DMS79 (cell line): ENCODE measurements at regions not wholly inside any gene's neighbourhood (a gene's known extent, or its start where the extent isn't known, plus 50 kb on each side); places are given as distances from the start of the nearest gene placed in this dataset.

Experiments
- DNase-seq: peaks from one replicate; lab custom pipeline; 2025; lab: John Stamatoyannopoulos, UW

DNA sequence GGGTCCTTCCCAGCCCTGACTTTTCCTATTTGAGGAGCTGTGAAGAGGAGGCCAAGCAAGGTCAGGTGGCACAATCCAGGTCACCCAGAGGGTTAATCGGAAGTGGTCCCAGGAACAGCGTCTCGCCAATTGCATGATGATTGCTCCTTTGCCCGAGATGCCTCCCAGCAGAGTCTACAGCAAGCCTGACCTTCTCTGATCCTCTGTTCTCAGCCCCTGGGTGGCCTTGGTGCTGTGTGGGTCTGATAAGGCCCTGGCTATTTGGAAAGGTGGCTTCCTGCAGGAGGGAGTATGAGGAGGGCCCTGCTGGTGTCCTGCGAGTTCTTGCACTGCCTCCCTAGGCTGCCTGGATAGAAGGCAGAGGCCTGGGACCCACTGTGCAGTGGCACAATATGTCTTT lies 116.2 kb downstream of the FOXD2 start:
- DNase-seq = no peak

DNA sequence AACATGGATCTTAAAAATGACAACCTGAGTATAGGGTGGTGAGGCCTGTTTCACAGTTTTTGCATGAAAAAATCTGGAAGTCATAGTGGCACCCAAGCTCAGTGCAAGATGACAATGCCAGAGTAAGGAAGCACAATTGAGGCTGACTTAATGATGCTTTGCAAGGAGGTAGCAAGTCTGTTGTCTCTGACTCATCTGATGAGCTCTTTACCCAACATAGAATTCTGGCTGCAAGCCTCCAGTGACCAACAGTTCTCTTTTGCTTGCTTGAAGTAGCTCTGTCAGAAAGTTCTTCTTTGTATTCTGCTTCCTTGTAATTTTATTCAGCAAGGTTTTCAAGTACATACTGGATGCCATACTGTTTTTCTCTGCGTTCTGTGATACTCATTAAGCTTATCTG lies 117.1 kb downstream of the FOXD2 start:
- no peak for DNase-seq

DNA sequence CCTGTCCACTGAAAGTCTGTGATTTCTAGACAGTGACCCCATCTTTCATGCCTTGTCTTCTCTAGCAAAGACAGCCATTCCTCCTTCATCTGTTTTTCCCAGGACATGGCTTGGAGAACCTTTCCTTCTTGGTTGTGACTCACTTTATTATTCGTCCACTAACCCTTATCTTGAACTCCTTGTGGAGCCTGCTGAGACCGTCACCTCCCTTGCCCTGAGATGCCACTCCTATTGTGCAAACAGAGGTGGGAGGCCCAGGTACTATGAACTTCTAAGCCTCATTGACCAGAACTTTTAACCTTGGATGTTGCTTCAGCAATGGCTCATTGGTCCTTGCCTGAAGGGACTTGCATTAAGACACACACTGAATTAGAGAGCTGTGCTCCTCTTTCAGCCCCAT lies 117.5 kb downstream of the FOXD2 start:
- no peak for DNase-seq

DNA sequence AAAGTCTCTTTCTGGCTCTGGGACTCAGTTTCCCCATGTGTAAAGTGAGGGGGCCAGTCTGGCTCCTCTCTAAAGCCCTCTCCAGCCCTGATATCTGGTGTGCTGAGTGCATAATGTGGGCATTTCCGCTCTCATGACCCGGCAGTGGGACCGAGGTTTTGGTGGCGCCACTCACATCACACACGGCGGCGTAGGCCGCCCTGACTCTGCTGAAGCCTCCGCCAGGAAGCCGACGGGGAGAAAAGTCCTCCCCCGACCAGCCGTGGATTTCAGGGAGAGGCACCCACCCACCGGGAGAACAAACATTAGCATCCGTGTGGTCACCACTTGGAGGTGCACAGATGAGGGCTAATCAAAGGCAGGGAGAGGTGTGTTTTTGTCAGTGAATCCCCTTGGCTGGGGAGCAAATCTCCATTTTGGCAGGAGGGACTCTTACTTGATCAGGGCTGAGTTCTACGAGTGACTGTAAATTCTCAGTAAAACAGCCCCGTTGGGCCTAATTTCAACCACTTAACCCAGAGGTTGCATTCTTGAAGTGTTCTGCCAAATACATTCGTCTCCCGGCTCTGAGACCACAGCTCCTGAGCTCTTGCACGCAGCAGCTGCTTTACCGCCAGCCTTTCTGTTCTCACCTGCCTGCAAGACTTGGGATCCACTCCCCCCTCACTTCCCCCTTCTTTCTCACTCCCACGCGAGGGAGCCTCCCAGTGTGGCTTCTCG lies 118.2 kb downstream of the FOXD2 start:
- DNase-seq = peak; percentile 24

DNA sequence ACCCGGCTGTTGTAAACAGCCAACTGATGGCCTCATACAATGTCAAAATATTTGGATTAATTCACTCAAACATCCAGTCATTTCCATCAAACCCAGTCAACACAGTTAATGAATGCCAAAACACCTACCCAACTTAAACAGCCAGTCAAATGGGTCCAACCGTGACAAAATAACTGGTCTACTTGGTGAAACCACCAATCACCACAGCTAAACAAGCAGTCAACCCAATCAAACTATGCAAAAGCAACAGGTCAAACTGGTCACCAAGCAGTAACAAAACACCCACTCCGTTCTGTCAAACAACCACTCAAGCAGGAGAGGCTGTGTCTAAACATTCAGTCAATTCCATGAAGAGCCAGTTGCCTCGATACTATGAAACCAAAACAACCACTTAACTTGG lies 119.2 kb downstream of the FOXD2 start:
- DNase-seq = peak; percentile 10

DNA sequence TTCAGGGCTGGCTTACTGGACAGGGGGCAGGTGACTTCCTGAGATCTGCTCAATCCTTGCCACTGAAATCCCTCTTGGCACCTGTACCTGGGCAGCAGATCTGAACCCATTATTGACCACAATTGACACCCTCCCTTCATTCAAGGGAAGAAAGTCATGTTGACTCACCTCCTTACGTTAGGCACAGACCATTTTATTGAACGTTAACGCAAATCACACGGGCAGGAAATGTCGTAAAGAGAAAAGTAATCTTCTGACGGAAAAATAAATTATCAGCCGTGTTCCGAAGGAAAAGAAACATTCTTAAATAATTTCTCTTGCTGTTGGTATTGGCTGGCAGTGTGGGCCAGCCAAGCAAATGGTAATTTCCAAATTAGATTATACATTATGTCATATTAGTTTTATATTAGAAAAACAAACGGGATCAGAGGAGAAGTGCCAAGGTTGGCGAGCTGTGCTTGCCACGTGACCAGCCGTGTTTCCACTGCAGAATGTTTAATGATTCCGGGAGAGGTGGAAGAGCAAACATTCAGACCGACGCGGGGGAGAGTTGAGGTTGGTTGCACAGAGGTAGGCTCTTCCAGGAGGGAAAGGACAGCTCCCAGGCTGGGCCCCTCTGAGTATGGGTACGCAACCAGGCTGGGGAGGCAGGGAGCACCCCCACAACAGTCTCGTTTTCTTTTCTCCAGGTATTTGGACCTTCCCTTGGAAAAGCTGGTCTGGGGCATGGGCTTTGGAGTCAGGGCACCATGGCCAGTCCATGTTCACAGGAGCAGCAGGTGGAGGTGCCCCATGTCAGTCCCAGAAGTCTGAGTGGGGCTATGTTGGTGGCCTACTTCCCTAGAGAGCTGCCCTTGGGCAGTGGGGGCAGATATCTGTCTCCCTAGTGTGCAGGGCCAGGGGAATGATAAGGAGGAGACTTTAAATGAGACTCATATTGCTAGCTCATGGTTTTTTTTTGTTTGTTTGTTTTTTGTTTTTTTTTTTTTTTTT lies 121.1 kb downstream of the FOXD2 start:
- DNase-seq = peak; percentile 45

DNA sequence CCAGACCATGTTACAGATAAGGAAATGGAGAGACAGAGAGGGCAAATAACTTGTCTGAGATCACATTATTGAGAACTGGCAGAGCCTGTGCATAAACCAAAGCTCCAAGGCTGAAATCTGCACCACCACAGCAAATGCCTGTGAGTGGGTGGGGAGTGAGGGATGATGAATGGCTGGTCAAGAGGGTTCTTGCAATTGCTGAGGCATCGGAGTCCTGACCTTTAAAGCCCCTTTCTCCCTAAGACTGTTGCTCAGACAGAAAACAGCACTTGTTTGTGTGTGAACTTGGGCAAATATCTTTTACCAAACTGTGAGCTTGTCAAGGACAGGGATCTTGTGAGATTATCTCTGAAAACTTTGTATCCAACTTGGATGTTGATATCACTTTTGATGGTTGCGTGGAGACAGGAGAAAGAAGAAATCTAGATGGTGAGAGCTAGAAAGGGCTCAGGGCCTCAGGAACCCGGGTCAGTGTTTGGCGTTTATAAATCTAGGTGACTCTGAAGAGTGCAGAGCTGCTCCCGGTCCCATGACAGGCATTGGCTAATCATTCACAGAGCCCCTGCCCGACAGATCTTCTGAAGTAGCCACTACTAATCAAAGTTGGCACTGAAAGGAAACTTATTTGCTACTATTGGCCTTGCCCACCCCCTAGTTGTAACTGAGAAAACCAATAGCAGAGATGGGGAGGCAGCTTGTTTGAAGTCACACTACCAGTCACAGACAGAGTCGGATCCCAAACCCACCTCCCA lies 122.3 kb downstream of the FOXD2 start:
- no peak for DNase-seq

DNA sequence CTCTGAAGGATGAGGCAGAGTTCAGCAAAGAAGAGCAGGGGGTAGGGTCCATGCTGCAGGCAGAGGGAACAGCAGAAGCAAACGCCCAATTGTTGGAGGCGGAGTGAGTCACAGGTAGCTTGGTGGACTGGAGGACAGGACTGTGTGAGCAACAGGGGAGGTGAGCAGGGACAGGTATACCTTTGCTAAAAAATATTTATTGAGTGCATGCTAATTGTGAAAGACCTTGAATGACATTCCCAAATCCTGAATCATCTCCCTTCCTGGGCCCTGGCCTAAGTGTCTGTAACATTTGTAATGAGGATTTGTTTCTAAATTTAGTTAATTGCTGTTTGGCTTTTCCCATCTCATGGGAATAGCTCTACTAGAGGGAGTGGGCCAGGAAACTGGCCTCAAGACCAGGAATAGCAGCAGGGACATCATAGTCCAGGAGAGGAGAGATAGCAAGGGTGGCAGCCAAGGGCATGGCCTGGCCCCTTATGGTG lies 123.7 kb downstream of the FOXD2 start:
- DNase-seq = no peak

DNA sequence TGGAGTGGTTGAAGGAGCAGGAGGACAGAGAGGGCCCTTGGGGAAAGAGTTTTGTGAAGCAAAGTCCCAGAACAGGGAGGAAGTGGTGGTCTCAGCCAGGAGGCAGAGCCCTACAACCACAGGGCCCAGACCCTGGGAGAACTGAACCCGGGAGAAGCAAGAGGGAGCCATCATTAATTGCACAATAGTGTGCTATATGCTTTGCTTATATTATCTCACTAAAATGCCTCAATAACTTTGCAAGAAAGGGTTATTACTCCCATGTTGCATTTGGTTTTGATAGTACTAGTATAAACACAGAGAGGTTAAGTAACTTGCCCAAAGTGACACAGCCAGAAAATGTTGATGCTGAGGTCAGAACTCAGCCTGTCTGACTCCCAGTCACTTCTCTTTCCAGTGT lies 124.3 kb downstream of the FOXD2 start:
- no peak for DNase-seq

DNA sequence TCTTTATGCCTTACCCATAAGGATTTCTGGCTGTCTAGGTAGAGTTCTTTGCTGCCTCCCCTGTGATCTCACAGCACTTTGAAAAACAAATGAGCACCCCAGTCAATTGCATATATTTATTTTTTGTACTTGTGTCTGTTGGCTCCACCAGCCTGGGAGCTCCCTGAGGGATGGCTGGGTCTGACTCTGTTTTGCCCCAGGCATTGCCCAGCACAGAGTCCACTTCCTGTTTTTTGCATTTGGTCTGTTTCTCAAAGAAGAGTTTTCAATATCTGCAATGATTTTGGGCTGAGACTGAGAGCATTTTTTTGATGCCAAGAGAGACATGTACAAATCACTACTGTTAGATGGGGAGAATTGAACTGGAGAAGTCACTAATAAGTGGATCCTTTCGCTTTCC lies 125.0 kb downstream of the FOXD2 start:
- no peak for DNase-seq

DNA sequence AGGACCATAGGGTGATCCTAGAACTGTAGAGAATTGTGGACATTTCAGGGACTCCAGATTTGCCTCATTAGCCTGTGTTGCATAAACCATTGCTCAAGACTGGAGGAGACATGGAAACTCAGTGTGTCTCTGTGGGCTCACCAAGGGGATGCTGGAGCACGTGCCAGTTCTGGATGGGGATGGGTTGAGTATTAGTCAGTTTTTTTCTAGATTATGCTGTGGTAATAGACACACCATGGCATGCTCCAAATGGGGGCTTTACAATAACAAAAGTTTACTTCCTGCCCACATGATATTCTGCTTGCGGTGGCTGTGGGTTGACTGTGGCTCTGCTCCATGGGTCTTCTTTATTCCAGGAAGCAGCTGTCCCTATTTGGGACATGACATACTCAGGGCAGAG lies 125.4 kb downstream of the FOXD2 start:
- DNase-seq = no peak

DNA sequence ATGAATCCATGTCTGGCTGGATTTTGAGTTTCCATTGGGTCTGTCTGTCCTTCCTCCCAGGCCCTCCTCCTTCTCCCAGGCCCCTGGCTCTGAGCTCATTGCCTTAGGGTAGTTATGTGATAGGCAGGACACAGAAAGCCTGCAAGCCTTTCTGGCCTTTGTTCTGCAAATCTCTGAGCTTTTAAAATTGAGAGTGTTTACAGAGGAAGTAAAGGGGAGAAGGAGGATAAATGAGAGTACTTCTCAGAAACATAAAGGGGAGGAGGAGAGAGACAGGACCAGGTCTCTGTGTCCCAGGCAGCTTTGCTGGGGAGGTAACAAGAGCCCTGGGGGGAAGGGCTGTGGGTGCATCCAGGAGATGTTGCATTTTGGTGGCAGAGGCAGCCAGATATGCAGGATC lies 126.7 kb downstream of the FOXD2 start:
- no peak for DNase-seq

DNA sequence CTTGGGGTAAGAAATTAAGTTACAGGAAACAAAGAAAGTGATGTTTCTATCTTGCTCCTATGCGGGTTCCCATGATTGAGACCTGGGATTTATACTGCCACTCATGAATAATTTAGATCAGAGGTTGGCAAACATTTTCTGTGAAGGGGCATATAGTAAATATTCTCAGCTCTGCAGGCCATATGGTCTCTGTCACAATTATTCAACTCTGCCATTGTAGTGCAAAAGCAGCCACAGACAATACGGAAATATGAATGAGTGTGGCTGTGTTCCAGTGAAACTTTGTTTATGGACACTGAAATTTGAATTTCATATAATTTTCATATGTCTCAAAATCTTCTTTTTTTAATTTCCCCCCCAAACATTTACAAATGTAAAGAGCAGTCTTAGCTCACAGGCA lies 127.2 kb downstream of the FOXD2 start:
- no peak for DNase-seq

DNA sequence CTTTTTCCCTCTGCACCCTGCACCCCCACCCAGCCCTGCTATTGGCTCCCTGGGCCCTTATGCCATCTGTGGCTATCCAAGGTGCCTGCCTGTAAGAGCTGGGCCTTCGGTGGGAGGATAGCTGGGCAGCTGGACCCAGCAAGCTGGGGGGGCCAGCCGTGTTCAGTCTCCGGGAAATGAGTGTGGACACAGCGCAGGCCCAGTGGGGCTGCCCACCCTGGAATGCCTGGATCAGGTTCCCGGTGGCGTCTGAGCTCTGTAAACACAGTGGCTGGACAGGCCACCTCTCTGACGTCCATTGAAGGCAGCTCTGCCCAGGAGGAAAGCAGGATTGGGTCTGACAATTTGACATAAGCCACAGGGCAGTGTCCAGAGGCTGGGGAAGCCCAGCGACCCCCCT lies 127.8 kb downstream of the FOXD2 start:
- DNase-seq = no peak

DNA sequence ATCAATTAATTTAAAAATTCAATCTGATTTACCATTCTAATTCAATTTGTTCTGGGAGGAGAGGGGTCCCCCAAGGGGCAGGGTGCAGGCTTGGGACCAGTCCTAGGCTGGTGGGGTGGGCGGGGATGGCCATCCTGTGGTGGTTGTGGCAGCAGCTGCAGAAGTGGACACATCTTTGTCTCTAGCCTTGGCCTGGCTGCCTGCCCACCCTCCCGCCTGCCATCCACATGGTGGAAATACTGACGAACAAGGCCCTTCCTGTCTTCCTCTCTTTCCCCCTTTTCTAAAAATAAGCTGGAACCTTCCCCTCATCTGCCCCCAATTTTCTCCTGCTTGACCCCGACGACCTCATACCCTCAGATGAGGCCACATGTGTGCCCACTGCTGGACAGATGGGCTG lies 130.9 kb downstream of the FOXD2 start:
- no peak for DNase-seq

DNA sequence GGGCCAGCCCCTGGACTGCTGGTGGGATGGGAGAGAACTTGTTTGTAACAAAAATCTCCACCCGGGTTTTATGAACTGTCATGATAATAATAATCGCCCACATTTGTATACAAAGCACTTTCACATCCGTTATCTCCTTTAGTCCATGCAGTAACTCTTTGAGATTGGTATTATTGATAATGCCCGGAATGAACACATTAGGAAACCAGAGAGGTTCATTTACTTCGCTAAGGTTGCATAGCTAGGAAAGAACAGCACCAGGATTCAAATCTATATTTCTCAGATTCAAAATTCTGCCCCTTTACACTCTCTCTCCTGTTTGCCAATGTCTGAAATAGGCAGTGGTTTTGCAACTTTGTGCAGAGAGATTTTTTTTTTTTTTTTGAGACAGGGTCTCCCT lies 131.4 kb downstream of the FOXD2 start:
- no peak for DNase-seq

DNA sequence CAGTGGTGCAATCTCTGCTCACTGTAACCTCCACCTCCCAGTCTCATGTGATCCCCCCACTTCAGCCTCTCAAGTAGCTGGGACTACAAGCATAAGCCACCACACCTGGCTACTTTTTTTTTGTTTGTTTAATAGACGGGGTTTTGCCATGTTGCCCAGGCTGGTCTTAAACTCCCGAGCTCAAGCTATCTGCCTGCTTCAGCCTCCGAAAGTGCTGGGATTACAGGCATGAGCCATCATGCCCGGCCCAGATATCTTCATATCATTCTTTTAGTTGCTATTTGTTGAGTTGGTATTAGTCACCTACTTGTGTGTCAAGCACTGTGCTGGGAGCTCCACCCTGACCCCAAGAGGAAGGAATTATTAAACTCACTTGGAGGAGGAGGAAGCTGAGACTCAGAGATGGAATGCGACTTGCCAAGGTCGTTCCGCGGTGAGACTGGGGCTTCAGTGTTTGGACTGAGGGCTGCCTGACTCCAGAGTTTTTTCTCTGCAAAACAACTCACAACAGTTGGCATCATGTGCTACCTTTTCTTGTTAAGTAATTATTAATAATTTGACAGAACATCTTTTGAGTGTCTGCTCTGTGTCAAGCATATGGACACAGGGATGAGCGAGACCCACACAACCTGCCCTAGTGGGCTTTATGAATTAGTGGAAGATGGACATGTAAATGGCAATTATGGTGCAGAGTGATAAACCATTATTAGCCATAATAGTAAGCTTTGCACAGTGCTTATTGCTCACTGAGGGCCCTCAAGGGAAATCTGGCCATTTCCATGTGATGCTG lies 132.0 kb downstream of the FOXD2 start:
- peak; percentile 84 for DNase-seq

DNA sequence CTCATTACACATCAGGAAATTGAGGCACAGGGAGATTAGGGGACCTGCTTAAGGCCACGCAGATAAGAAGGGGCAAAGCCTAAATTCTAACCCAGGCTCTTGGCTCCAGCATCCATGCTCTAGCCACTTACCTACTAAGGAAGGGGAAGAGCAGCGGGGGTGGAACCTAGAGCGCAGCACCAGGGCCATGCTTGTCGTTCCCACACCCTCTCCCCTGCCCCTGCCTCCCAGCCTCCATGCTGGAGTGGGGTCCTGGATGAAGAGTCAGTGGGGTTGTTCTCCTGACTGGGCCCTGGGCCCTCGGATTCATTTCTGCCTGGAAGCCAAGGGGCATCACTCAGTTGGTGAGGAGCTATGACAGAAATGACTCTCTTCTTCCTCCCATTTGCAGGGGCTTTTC lies 133.3 kb downstream of the FOXD2 start:
- no peak for DNase-seq

DNA sequence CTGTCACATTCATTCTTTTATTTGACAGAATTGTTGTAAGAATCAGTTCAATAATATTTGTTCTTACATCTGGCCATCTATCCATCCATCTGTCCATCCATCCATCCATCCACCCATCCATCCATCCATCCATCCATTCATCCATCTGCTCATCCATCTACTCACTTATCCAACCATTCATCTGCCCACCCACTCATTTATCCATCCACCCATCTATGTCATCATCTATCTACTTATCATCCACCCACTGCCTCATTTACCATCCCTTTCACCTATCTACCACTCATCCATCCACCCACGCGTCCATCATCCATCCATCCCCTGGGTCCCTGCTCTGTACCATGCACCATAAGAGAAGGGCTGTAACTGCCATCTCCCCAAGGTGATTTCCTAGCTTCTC lies 134.1 kb downstream of the FOXD2 start:
- no peak for DNase-seq

DNA sequence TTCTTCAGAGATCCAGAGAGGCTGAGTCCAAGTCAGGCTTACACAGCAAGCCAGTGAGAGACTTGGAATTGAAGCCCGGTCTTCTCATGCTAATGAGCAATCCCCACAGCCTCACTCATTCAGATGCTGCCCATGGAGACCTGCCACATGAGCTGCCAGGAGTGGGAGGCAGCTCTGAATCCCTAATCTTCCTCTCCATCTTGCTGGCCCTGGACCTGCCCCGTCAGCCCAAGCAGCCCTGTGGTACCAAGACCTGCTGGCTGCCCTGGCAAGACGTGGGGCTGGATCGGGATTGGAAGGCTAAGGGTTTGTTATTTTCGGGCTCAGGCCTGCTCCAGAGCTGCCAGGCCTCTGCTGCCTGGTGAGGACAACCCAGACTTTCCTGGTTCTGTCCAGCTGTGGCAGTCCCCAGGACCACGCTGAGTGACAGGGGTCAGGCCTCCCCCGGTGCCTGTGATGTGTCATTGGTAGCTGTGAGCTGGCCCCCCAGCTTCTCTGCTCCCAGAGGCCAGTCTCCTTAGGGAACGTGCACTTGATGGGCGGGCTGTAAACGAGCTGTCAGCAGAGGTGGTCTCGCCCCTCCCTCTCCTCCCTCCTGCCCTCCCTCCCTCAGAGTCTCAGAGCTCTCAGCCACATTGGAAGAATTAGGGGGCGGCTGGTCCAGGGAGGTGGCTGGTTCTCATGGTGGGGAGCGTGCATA lies 135.0 kb downstream of the FOXD2 start:
- DNase-seq = no peak
